NT2/D1 (cell line): ENCODE measurements at regions not wholly inside any gene's neighbourhood (a gene's known extent, or its start where the extent isn't known, plus 50 kb on each side); places are given as distances from the start of the nearest gene placed in this dataset.

ENCODE experiments used
- YY1 ChIP-seq: IDR thresholded peaks from 2 replicates; pipeline ENCODE4 v1.6.1; 2011; ENCODE audit not compliant: insufficient read length, insufficient read depth
- ZNF274 ChIP-seq: IDR thresholded peaks from 2 replicates; pipeline ENCODE4 v1.6.1; 2011; ENCODE audit warnings: mild to moderate bottlenecking, low read depth, low read length

- TF ChIP-seq YY1 (no peak), ZNF274 (no peak)
These were observed 119.5 kb upstream of the TLE4 start for GRCh38 chr9:79452265-79452664.
